ENCODE measurements at regions not wholly inside any gene's neighbourhood (a gene's known extent, or its start where the extent isn't known, plus 50 kb on each side); places are given as distances from the start of the nearest gene placed in this dataset.

DNA sequence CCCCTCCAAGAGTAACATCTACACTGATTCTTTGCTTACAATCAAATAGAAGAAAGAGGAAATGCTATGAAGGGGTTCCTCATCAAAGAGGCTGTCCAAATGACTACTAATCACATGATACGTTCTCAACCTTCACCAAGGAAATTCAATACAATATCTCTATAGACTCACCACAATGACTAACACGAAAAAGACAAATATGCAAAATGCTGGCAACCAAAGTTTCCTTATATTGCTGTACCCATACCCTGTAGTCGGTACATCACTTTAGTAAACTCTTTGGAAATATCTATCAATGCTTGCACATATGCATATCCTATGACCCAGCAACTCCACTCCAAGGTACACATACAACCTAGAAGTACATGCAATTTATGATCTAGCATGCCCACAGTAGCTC lies 1296.6 kb downstream of the AACS start:
- DNase-seq (ENCODE audit: low read depth, low spot score), result no peak
- CTCF ChIA-PET, result no interaction called here
- H3K4me3 ChIP-seq (ENCODE audit: low read depth, low read length), result no peak overlapping the region
- POLR2A ChIA-PET, result no interaction called here
- TF ChIP-seq, protein P1, sequence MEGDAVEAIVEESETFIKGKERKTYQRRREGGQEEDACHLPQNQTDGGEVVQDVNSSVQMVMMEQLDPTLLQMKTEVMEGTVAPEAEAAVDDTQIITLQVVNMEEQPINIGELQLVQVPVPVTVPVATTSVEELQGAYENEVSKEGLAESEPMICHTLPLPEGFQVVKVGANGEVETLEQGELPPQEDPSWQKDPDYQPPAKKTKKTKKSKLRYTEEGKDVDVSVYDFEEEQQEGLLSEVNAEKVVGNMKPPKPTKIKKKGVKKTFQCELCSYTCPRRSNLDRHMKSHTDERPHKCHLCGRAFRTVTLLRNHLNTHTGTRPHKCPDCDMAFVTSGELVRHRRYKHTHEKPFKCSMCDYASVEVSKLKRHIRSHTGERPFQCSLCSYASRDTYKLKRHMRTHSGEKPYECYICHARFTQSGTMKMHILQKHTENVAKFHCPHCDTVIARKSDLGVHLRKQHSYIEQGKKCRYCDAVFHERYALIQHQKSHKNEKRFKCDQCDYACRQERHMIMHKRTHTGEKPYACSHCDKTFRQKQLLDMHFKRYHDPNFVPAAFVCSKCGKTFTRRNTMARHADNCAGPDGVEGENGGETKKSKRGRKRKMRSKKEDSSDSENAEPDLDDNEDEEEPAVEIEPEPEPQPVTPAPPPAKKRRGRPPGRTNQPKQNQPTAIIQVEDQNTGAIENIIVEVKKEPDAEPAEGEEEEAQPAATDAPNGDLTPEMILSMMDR (IDR thresholded peaks at IDR 0.05; ENCODE audit: insufficient read depth, low read length, missing control alignments), result no peak

DNA sequence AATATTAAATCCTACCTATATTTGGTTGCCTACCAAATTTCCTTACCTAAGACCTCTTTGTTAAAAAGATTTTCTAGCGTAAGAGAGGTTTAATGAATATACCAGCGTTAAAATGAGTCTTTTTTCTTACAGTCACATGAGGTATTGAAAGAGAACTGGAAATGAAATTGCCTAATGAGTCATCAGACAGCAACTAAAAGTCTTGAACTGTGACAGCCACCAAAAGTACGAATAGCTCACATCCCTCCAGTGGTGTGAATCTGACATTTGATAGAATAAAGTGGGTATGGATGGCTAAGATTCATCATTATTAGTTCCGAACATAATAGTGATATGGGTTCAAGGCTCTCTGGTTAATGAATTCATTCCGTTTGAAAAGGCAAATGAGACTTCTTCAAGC lies 1297.3 kb downstream of the AACS start:
- no peak overlapping the region for H3K4me3 ChIP-seq (ENCODE audit: low read depth, low read length)
- ChIA-PET CTCF (no interaction called here), POLR2A (no interaction called here)
- TF ChIP-seq, protein P1 (IDR thresholded peaks at IDR 0.05; ENCODE audit: insufficient read depth, low read length, missing control alignments), result no peak
- DNase-seq (ENCODE audit: low read depth, low spot score), result no peak

DNA sequence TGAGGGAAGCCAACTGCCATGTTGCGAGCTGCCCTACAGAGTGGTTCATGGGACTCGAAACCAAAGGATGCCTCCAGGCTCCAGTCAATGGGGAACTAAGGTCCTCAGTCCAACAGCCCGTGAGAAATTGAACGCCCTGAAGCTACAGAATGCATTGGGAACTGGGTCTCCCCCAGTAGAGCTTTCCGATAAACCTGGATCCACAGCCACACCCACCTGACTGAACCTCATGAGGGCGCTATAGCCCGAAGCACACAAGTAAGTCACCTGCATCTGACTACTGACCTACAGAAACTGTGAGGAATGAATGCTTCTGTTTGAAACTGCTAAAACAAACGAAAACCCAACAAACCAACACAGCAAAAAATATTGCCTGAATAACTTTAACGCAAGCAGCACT lies 1297.7 kb downstream of the AACS start:
- no peak overlapping the region for H3K4me3 ChIP-seq (ENCODE audit: low read depth, low read length)
- POLR2A ChIA-PET, result no interaction called here
- no peak for DNase-seq (ENCODE audit: low read depth, low spot score)
- CTCF ChIA-PET, result no interaction called here
- TF ChIP-seq, protein P1 (IDR thresholded peaks at IDR 0.05; ENCODE audit: insufficient read depth, low read length, missing control alignments), result no peak

DNA sequence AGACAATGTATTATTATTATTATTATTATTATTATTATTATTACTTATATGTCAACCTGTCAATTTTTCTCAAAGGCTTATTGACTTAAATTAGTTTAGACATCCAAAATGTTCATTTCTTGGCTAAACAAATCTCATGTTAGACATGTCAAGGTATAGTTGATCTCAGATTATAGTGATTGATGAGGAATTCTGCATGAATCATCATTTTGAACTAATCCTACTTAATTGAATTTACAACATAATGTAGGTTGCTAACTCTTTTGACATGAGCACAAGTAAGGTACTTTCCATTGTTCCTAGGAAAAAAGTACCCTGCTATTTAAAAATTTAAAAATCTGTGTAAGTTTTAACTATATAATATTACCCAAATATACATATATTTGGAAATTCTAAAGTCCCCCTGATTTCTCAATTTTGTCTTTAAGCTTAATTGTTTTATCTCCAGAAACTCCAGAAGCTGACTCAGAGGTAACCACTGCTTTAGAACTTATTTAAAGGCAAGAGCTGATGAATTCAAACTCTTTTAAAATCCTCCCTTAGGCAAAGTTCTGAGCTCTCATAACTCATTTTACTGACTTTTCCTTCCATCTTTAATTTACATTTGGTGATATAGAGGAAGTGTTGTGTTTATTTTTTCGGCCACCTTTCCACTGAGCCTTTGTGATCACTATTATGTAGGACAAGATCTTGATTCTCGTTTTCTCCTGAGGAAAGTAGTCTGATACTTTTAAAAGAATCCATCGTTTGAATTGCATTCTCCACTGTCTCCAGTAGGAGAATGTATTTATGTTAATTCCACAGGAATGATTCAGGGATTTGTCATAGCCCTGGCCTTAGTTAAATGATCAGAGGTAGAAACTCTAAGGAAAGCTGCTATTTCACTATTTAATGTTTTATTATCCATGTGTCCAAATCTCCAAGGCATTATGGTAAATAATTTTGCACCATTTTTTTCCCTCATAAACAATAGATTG lies 1304.5 kb downstream of the AACS start:
- TF ChIP-seq, protein P1 (IDR thresholded peaks at IDR 0.05; ENCODE audit: insufficient read depth, low read length, missing control alignments), result no peak
- ChIA-PET CTCF (no interaction called here), POLR2A (no interaction called here)
- no peak overlapping the region for H3K4me3 ChIP-seq (ENCODE audit: low read depth, low read length)
- DNase-seq (ENCODE audit: low read depth, low spot score), result no peak

DNA sequence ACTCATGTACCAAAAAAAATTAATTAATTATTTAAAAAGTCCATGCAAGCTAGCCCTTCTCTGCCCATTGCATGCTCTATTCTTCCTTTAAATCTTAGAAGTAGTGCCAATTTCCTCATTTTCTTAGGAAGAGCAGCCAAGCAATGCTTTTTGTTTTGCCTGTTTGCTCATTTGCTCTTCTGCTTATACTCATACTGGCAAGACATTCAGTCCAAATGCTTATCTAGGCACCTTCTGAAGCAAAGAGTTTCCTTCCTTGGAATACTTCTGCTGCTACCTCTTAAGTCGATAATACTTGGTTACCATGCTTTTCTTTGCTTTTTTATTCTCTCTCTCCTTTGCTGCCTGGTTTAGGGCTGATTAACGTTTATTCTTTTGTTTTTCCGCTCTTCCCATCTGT lies 1318.3 kb downstream of the AACS start:
- ChIA-PET CTCF (no interaction called here), POLR2A (no interaction called here)
- no peak overlapping the region for H3K4me3 ChIP-seq (ENCODE audit: low read depth, low read length)
- no peak for DNase-seq (ENCODE audit: low read depth, low spot score)
- TF ChIP-seq, protein P1 (IDR thresholded peaks at IDR 0.05; ENCODE audit: insufficient read depth, low read length, missing control alignments), result no peak

DNA sequence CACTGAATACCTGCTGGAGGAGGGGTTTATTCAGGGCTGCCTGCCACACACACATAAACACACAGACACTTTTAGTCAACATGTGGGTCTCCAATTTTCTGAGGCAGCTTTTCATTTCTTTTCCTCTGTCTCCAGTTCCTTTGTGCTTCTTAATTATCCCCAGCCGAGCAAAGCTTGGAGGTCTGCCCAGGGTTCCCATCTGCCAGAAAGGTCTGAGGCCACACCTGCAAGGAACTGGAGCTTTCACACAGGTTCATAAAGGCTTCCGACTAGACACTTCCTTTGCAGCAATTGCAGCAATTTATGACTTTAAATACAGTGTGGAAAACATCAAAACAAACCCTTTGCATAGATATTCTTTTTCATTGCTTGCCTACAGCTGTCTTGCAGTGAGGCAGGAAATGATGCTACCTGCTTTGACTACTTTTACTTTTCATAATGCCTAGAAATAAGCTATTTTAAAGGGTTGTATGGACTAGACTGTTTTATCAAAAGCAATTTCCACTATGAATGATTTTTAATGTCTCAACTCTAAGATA lies 1318.9 kb downstream of the AACS start:
- POLR2A ChIA-PET, result no interaction called here
- no peak for DNase-seq (ENCODE audit: low read depth, low spot score)

More for the DNA sequence above, 1318.9 kb downstream of the AACS start:
- TF ChIP-seq, protein P1 (IDR thresholded peaks at IDR 0.05; ENCODE audit: insufficient read depth, low read length, missing control alignments), result no peak
- CTCF ChIA-PET, result no interaction called here
- no peak overlapping the region for H3K4me3 ChIP-seq (ENCODE audit: low read depth, low read length)
